Stimulated activated CD8-positive, alpha-beta memory T cell treated with anti-CD3 and anti-CD28 coated beads, Interleukin-4, amount 100 ng/mL, for 48 hours (primary cell): ENCODE measurements at regions not wholly inside any gene's neighbourhood (a gene's known extent, or its start where the extent isn't known, plus 50 kb on each side); places are given as distances from the start of the nearest gene placed in this dataset.

Experiments
- DNase-seq: peaks from one replicate; pipeline ENCODE4 v3.0.0-alpha.2; 2020

- DNase-seq = no peak
These were observed 404.7 kb downstream of the BCL11A start for GRCh38 chr2:60148716-60149115.

GRCh38 chr2:60140185-60140584 is 413.3 kb downstream of the BCL11A start:
- no peak for DNase-seq

- DNase-seq = no peak
These were observed 416.5 kb downstream of the BCL11A start for GRCh38 chr2:60136913-60137312.

GRCh38 chr2:60127191-60127590 is 426.3 kb downstream of the BCL11A start:
- no peak for DNase-seq

- DNase-seq = no peak
These were observed 427.6 kb downstream of the BCL11A start for GRCh38 chr2:60125611-60126426.

- no peak for DNase-seq
These were observed 433.7 kb downstream of the BCL11A start for GRCh38 chr2:60119778-60120177.

GRCh38 chr2:60118917-60119316 is 434.5 kb downstream of the BCL11A start:
- DNase-seq = no peak

GRCh38 chr2:60118061-60118460 is 435.4 kb downstream of the BCL11A start:
- DNase-seq = no peak

- no peak for DNase-seq
These were observed 437.1 kb downstream of the BCL11A start for GRCh38 chr2:60116161-60116875.

- DNase-seq = no peak
These were observed 443.7 kb downstream of the BCL11A start for GRCh38 chr2:60109744-60110143.

GRCh38 chr2:60106836-60107529 is 446.5 kb downstream of the BCL11A start:
- DNase-seq = no peak

- no peak for DNase-seq
These were observed 447.5 kb downstream of the BCL11A start for GRCh38 chr2:60105906-60106305.

GRCh38 chr2:60104514-60105505 is 448.6 kb downstream of the BCL11A start:
- DNase-seq = no peak

GRCh38 chr2:60100034-60100433 is 453.4 kb downstream of the BCL11A start:
- DNase-seq = no peak

- DNase-seq = no peak
These were observed 454.5 kb downstream of the BCL11A start for GRCh38 chr2:60098996-60099395.

- no peak for DNase-seq
These were observed 456.2 kb downstream of the BCL11A start for GRCh38 chr2:60097298-60097697.

GRCh38 chr2:60096556-60096955 is 456.9 kb downstream of the BCL11A start:
- DNase-seq = no peak

GRCh38 chr2:60095903-60096302 is 457.6 kb downstream of the BCL11A start:
- no peak for DNase-seq

- no peak for DNase-seq
These were observed 458.1 kb downstream of the BCL11A start for GRCh38 chr2:60095202-60095815.

GRCh38 chr2:60094450-60094929 is 459.0 kb downstream of the BCL11A start:
- DNase-seq = no peak

GRCh38 chr2:60092781-60093180 is 460.7 kb downstream of the BCL11A start:
- DNase-seq = no peak

GRCh38 chr2:60091894-60092293 is 461.6 kb downstream of the BCL11A start:
- no peak for DNase-seq
